ENCODE measurements at regions not wholly inside any gene's neighbourhood (a gene's known extent, or its start where the extent isn't known, plus 50 kb on each side); places are given as distances from the start of the nearest gene placed in this dataset.

GRCh38 chr5:44506561-44506960, 117.3 kb upstream of the FGF10 start:
- Mint-ChIP-seq H3K36me3 (ENCODE audit: low read depth) (no peaks in the 10 kb centered on the region), H3K4me1 (ENCODE audit: low read depth) (no peaks in the 10 kb centered on the region), H3K27ac (no peak overlapping the region), H3K4me3 (no peak overlapping the region), H3K9me3 (peaks cover 19% of the 10 kb centered on the region), H3K27me3 (ENCODE audit: insufficient read depth) (no peaks in the 10 kb centered on the region; the same call in 1 of the 2 replicates)
- TF ChIP-seq CTCF (IDR thresholded peaks at IDR 0.05) = no peak
- DNase-seq = no peak

DNA sequence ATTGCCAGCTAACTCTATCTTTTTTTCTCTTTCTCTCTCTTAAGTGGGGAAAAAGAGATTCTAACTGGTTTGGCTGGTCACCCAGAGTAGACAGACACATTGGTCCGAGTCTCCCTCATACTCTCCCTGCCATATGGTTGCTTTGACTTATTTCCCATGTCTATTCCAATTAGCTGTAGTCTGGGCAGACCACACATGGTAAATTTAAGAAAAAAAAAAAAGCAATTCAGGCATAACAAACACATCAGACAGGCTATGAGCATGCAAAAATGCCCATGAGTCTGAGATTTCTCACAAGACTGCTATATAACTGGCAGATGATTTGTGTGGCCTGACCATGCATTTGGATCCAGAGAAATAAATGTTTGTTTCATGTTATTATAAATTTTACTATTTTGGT, 110.2 kb upstream of the FGF10 start:
- H3K4me1 Mint-ChIP-seq (ENCODE audit: low read depth) = no peaks in the 10 kb centered on the region
- peaks cover 12% of the 10 kb centered on the region for H3K9me3 Mint-ChIP-seq
- no peaks in the 10 kb centered on the region for H3K36me3 Mint-ChIP-seq (ENCODE audit: low read depth)
- no peaks in the 10 kb centered on the region for H3K27me3 Mint-ChIP-seq (ENCODE audit: insufficient read depth)
- H3K4me3 Mint-ChIP-seq = no peak overlapping the region
- TF ChIP-seq CTCF (IDR thresholded peaks at IDR 0.05) = no peak
- no peak overlapping the region for H3K27ac Mint-ChIP-seq
- no peak for DNase-seq

DNA sequence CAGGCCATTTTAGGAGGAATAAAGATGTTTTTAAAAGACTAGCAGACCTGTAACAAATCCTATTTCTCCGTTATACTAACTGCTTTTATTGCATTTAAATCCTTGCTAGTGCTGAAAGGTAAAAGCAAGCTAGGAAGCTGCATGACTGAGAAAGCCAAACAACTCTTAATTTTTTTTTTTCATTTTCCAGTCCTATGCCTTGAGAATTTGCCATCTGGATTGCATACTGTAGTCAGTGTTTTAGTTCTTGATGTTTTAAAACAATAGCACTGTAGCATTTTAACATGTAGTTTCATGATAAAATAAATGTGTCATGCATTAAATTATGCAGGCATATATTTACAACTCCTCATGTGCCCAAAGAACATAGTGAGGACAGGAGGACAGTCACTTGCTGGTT, 108.4 kb upstream of the FGF10 start:
- H3K27ac Mint-ChIP-seq = no peak overlapping the region
- no peak overlapping the region for H3K4me3 Mint-ChIP-seq
- no peak for DNase-seq
- no peak for TF ChIP-seq CTCF (IDR thresholded peaks at IDR 0.05)
- peaks cover 13% of the 10 kb centered on the region for H3K9me3 Mint-ChIP-seq
- H3K4me1 Mint-ChIP-seq (ENCODE audit: low read depth) = no peaks in the 10 kb centered on the region
- no peaks in the 10 kb centered on the region for H3K36me3 Mint-ChIP-seq (ENCODE audit: low read depth)
- no peaks in the 10 kb centered on the region for H3K27me3 Mint-ChIP-seq (ENCODE audit: insufficient read depth)

- Mint-ChIP-seq H3K4me1 (ENCODE audit: low read depth) (no peaks in the 10 kb centered on the region), H3K27me3 (ENCODE audit: insufficient read depth) (no peaks in the 10 kb centered on the region), H3K27ac (no peak overlapping the region), H3K9me3 (peaks cover 22% of the 10 kb centered on the region), H3K36me3 (ENCODE audit: low read depth) (no peaks in the 10 kb centered on the region), H3K4me3 (no peak overlapping the region)
- TF ChIP-seq CTCF (IDR thresholded peaks at IDR 0.05) = no peak
- no peak for DNase-seq
These were observed 106.1 kb upstream of the FGF10 start for GRCh38 chr5:44495280-44495679.

- no peak for DNase-seq
- Mint-ChIP-seq H3K4me1 (ENCODE audit: low read depth) (no peaks in the 10 kb centered on the region), H3K36me3 (ENCODE audit: low read depth) (no peaks in the 10 kb centered on the region), H3K9me3 (peaks cover 24% of the 10 kb centered on the region), H3K27me3 (ENCODE audit: insufficient read depth) (no peaks in the 10 kb centered on the region), H3K4me3 (no peak overlapping the region), H3K27ac (no peak overlapping the region)
- TF ChIP-seq CTCF (IDR thresholded peaks at IDR 0.05) = no peak
These were observed 100.5 kb upstream of the FGF10 start for GRCh38 chr5:44489759-44490158.

DNA sequence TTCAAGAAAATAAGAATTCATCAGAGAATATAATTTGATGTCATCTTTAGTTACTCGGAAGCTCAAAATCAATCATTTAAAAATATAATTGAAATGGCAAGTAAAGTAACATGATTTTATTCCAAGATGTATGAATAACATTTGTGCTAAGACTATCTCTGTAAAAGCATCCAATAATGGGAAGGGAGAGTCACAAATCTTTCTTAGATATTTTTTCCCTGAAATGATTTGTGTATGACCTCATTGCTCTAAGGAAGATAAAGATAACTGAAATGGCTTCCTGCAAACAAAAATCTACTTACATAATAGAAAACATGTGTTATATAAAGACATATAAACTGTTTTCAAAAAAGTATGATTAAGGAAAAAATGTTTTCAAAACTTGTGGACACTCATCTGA, 97.4 kb upstream of the FGF10 start:
- DNase-seq = no peak
- H3K4me1 Mint-ChIP-seq (ENCODE audit: low read depth) = no peaks in the 10 kb centered on the region
- no peak overlapping the region for H3K27ac Mint-ChIP-seq
- H3K9me3 Mint-ChIP-seq = peaks cover 17% of the 10 kb centered on the region
- H3K27me3 Mint-ChIP-seq (ENCODE audit: insufficient read depth) = no peaks in the 10 kb centered on the region
- no peak for TF ChIP-seq CTCF (IDR thresholded peaks at IDR 0.05)
- no peaks in the 10 kb centered on the region for H3K36me3 Mint-ChIP-seq (ENCODE audit: low read depth)
- no peak overlapping the region for H3K4me3 Mint-ChIP-seq

All from HFFc6 (cell line).